ENCODE measurements at regions not wholly inside any gene's neighbourhood (a gene's known extent, or its start where the extent isn't known, plus 50 kb on each side); places are given as distances from the start of the nearest gene placed in this dataset.

DNA sequence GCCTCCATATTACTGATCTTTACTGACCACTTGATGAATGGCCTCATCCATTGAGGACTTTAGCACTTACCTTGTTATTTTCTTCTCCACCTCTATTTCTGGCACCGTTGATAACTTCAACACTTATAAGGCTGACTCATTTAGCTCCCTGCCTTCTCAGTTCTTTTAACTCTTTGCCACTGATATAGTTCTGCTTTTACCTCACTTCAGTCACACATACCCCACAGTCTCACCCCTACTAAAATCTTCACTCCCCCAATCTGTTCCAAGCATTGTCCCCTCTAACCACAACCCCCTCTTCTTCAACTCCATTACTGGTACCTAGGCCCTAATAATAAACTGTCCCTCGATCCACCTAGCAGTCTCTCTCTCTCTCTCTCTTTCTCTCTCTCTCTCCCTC lies 141.0 kb downstream of the PAH start:
- TF ChIP-seq NR3C1 (IDR thresholded peaks at IDR 0.05) (no peak), POLR2AphosphoS2 (conservative IDR thresholded peaks at IDR 0.05; ENCODE audit: low read length) (no peak), CHD2 (IDR thresholded peaks at IDR 0.05; ENCODE audit: low read length, partially characterized antibody) (no peak), NPAS2 (CRISPR knock-in tag; IDR thresholded peaks at IDR 0.05; ENCODE audit: borderline replicate concordance) (no peak), BHLHE40 (IDR thresholded peaks at IDR 0.05; ENCODE audit: low read depth, low read length) (no peak), POLR2A (IDR thresholded peaks at IDR 0.05; ENCODE audit: low read length) (no peak), RAD21 (conservative IDR thresholded peaks at IDR 0.05 in 1 of 2, IDR thresholded peaks at IDR 0.05 in 1 of 2) (no peak), JUN (IDR thresholded peaks at IDR 0.05) (no peak), TP53 (CRISPR knock-in tag; IDR thresholded peaks at IDR 0.05) (no peak), KDM1A (IDR thresholded peaks at IDR 0.05; ENCODE audit: low read depth) (no peak)
- TF ChIP-seq, protein P1, sequence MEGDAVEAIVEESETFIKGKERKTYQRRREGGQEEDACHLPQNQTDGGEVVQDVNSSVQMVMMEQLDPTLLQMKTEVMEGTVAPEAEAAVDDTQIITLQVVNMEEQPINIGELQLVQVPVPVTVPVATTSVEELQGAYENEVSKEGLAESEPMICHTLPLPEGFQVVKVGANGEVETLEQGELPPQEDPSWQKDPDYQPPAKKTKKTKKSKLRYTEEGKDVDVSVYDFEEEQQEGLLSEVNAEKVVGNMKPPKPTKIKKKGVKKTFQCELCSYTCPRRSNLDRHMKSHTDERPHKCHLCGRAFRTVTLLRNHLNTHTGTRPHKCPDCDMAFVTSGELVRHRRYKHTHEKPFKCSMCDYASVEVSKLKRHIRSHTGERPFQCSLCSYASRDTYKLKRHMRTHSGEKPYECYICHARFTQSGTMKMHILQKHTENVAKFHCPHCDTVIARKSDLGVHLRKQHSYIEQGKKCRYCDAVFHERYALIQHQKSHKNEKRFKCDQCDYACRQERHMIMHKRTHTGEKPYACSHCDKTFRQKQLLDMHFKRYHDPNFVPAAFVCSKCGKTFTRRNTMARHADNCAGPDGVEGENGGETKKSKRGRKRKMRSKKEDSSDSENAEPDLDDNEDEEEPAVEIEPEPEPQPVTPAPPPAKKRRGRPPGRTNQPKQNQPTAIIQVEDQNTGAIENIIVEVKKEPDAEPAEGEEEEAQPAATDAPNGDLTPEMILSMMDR (IDR thresholded peaks at IDR 0.05): no peak
- TF ChIP-seq, protein P2, sequence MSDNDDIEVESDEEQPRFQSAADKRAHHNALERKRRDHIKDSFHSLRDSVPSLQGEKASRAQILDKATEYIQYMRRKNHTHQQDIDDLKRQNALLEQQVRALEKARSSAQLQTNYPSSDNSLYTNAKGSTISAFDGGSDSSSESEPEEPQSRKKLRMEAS (IDR thresholded peaks at IDR 0.05): no peak
- TF ChIP-seq, protein P3, sequence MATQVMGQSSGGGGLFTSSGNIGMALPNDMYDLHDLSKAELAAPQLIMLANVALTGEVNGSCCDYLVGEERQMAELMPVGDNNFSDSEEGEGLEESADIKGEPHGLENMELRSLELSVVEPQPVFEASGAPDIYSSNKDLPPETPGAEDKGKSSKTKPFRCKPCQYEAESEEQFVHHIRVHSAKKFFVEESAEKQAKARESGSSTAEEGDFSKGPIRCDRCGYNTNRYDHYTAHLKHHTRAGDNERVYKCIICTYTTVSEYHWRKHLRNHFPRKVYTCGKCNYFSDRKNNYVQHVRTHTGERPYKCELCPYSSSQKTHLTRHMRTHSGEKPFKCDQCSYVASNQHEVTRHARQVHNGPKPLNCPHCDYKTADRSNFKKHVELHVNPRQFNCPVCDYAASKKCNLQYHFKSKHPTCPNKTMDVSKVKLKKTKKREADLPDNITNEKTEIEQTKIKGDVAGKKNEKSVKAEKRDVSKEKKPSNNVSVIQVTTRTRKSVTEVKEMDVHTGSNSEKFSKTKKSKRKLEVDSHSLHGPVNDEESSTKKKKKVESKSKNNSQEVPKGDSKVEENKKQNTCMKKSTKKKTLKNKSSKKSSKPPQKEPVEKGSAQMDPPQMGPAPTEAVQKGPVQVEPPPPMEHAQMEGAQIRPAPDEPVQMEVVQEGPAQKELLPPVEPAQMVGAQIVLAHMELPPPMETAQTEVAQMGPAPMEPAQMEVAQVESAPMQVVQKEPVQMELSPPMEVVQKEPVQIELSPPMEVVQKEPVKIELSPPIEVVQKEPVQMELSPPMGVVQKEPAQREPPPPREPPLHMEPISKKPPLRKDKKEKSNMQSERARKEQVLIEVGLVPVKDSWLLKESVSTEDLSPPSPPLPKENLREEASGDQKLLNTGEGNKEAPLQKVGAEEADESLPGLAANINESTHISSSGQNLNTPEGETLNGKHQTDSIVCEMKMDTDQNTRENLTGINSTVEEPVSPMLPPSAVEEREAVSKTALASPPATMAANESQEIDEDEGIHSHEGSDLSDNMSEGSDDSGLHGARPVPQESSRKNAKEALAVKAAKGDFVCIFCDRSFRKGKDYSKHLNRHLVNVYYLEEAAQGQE (IDR thresholded peaks at IDR 0.05): no peak
- TF ChIP-seq, protein P4, sequence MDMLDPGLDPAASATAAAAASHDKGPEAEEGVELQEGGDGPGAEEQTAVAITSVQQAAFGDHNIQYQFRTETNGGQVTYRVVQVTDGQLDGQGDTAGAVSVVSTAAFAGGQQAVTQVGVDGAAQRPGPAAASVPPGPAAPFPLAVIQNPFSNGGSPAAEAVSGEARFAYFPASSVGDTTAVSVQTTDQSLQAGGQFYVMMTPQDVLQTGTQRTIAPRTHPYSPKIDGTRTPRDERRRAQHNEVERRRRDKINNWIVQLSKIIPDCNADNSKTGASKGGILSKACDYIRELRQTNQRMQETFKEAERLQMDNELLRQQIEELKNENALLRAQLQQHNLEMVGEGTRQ (IDR thresholded peaks at IDR 0.05): no peak
